CD4-positive, alpha-beta T cell (primary cell): ENCODE measurements at regions not wholly inside any gene's neighbourhood (a gene's known extent, or its start where the extent isn't known, plus 50 kb on each side); places are given as distances from the start of the nearest gene placed in this dataset.

ENCODE experiments used
- ATAC-seq: fragments of 200-7000 bp; cut with Tn5 transposase; one replicate; pipeline ENCODE4 v1.10.0; 2022; ENCODE audit warnings: mild to moderate bottlenecking; ENCODE audit not compliant: poor library complexity
- CTCF ChIA-PET: fragments of 350-600 bp; sonication (Branson Sonifier 250); formaldehyde crosslinking; loops from one replicate; lab custom pipeline; 2021; ENCODE audit warnings: antibody characterized with exemption, inconsistent platforms; lab: Charles Lee
- POLR2A ChIA-PET: fragments of 350-600 bp; sonication (Branson Sonifier 250); formaldehyde crosslinking; loops from one replicate; lab custom pipeline; 2021; ENCODE audit warnings: antibody characterized with exemption, inconsistent platforms; lab: Charles Lee
- DNase-seq, 14 experiments: peaks; one replicate each; pipeline ENCODE4 v3.0.0-alpha.2; 2013 to 2020; ENCODE audit warnings: mixed read lengths in 2 of 14
- H3K27ac ChIP-seq, 2 donors: one replicate each; pipeline versions ENCODE4 v1.5.1 to v1.7.0; 2013; ENCODE audit warnings: low read length in 2 of 2, low read depth in 1 of 2, mild to moderate bottlenecking in 1 of 2
- H3K27me3 ChIP-seq, 2 experiments: 1 replicate in 1 of 2; 2 replicates in 1 of 2; pipeline versions ENCODE4 v1.6.1 to v1.7.0; 2013; ENCODE audit warnings: low read length in 2 of 2, control low read depth in 1 of 2, mild to moderate bottlenecking in 1 of 2, moderate library complexity in 1 of 2; ENCODE audit not compliant: insufficient read depth in 2 of 2, control insufficient read depth in 1 of 2
- H3K36me3 ChIP-seq: one replicate; pipeline ENCODE4 v1.6.1; 2013; ENCODE audit warnings: low read length, control low read depth; ENCODE audit not compliant: insufficient read depth
- H3K4me1 ChIP-seq: one replicate; pipeline ENCODE4 v1.6.1; 2013; ENCODE audit warnings: low read length, control low read depth; ENCODE audit not compliant: insufficient read depth
- H3K4me3 ChIP-seq: one replicate; pipeline ENCODE4 v1.5.1; 2013; ENCODE audit warnings: mild to moderate bottlenecking, low read length, moderate library complexity
- H3K9me3 ChIP-seq, 2 experiments: 1 replicate in 1 of 2; 2 replicates in 1 of 2; pipeline versions ENCODE4 v1.6.1 to v1.7.0; 2013; ENCODE audit warnings: low read length in 2 of 2, mild to moderate bottlenecking in 2 of 2, control low read depth in 1 of 2, moderate library complexity in 1 of 2; ENCODE audit not compliant: control insufficient read depth in 1 of 2, insufficient read depth in 1 of 2
- H3K27ac Mint-ChIP-seq: one replicate; pipeline ENCODE4 v1.8.0; 2020; ENCODE audit warnings: mixed read lengths
- H3K27me3 Mint-ChIP-seq: one replicate; pipeline ENCODE4 v1.8.0; 2021; ENCODE audit warnings: mixed read lengths
- H3K36me3 Mint-ChIP-seq: one replicate; pipeline ENCODE4 v1.8.0; 2021; ENCODE audit warnings: low read depth, mixed read lengths
- H3K4me1 Mint-ChIP-seq: one replicate; pipeline ENCODE4 v1.8.0; 2021; ENCODE audit warnings: low read depth, mixed read lengths
- H3K4me3 Mint-ChIP-seq: one replicate; pipeline ENCODE4 v1.8.0; 2020; ENCODE audit warnings: mild to moderate bottlenecking, mixed read lengths
- H3K9me3 Mint-ChIP-seq: one replicate; pipeline ENCODE4 v1.8.0; 2020; ENCODE audit warnings: mixed read lengths
- intact Hi-C, 2 experiments: fragments of 100-400 bp; cut with DNase I in 1 of 2; cut with micrococcal nuclease in 1 of 2; formaldehyde crosslinking; loops; one replicate each; pipeline versions ENCODE4 v1.15.1 to v1.9.0; 2023 to 2025; cut with DNase I, micrococcal nuclease
- TF ChIP-seq, protein P1 (sequence below): fragments of 200-600 bp; IDR thresholded peaks from one replicate; pipeline ENCODE4 v1.8.0; 2022; ENCODE audit warnings: antibody characterized with exemption, mild to moderate bottlenecking

DNA sequence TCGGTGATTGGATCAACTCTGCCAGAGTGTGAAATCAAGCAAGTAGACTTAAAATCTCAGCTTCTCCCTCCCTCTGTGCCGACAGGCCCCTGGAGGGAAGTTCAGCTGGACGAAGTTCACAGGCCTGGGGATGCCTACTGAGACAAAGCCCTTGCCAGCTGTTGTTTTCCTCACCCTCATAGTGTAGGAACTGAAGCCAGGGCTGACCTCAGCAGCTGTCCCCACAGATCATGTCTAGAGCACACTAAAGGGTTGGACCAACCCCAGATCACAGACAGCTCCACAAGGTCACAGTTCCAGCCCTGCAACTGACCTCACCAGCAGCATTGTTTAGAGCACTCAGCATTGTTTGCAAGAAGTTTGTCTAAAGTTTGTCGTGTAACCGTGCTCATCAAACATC lies 261.9 kb upstream of the ECI2 start:
- ChIA-PET POLR2A (no interaction called here), CTCF (no interaction called here)
- Mint-ChIP-seq H3K9me3 (no peaks in the 10 kb centered on the region), H3K27me3 (peaks cover 18% of the 10 kb centered on the region), H3K4me1 (no peaks in the 10 kb centered on the region), H3K36me3 (no peaks in the 10 kb centered on the region), H3K27ac (no peak overlapping the region), H3K4me3 (no peak overlapping the region)
- Histone ChIP-seq H3K4me1 (no peaks in the 10 kb centered on the region), H3K27ac (no peak overlapping the region), H3K27me3 (no peaks in the 10 kb centered on the region), H3K9me3 (no peaks in the 10 kb centered on the region), H3K36me3 (no peaks in the 10 kb centered on the region), H3K4me3 (no peak overlapping the region)
- DNase-seq (no peak), ATAC-seq (no peak)
- TF ChIP-seq, protein P1, sequence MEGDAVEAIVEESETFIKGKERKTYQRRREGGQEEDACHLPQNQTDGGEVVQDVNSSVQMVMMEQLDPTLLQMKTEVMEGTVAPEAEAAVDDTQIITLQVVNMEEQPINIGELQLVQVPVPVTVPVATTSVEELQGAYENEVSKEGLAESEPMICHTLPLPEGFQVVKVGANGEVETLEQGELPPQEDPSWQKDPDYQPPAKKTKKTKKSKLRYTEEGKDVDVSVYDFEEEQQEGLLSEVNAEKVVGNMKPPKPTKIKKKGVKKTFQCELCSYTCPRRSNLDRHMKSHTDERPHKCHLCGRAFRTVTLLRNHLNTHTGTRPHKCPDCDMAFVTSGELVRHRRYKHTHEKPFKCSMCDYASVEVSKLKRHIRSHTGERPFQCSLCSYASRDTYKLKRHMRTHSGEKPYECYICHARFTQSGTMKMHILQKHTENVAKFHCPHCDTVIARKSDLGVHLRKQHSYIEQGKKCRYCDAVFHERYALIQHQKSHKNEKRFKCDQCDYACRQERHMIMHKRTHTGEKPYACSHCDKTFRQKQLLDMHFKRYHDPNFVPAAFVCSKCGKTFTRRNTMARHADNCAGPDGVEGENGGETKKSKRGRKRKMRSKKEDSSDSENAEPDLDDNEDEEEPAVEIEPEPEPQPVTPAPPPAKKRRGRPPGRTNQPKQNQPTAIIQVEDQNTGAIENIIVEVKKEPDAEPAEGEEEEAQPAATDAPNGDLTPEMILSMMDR, result no peak
- intact Hi-C loops, result no loop called here

DNA sequence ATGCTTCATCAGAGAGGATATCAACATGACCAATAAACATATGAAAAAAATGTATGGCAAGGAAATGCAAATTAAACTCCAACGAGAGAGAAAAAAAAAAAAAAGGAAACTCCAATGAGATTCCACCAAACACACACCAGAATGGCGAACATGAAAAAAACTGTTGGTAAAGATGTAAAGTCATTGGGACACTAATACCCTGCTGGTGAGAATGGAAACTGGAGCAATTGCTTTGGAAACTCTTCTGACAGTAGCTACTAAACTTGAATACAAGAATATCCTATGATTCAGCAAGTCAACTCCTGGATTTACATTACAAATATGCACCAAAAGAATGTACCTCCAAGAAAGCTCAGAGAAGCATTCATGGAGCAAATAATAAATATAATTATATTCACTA lies 260.7 kb upstream of the ECI2 start:
- Mint-ChIP-seq H3K27ac (no peak overlapping the region), H3K27me3 (peaks cover 16% of the 10 kb centered on the region), H3K4me1 (no peaks in the 10 kb centered on the region), H3K36me3 (no peaks in the 10 kb centered on the region), H3K9me3 (no peaks in the 10 kb centered on the region), H3K4me3 (no peak overlapping the region)
- CTCF ChIA-PET, result no interaction called here
- DNase-seq (no peak), ATAC-seq (no peak)
- Histone ChIP-seq H3K4me1 (no peaks in the 10 kb centered on the region), H3K27ac (no peak overlapping the region), H3K27me3 (no peaks in the 10 kb centered on the region), H3K4me3 (no peak overlapping the region), H3K9me3 (no peaks in the 10 kb centered on the region), H3K36me3 (no peaks in the 10 kb centered on the region)
- intact Hi-C loops, result no loop called here
- TF ChIP-seq, protein P1, result no peak
- POLR2A ChIA-PET, result no interaction called here

DNA sequence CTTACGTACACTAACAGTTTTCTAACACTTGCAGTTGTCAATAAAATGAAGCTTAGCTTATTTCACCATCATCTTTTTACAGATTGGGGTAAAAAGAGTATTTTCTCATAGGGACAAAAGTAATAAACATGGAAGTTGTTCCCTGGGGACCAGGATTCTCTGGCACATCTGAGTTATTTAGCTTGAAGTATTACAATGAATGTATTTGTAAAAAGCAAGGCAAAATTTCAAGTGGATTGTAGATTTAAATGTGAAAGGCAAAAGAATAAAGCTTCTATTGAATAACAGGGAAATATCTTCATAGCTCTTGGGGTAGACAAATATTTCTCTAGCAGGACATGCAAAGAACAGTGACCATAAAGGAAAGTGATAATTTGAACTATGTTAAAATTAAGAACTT lies 260.0 kb upstream of the ECI2 start:
- Mint-ChIP-seq H3K4me3 (no peak overlapping the region), H3K36me3 (no peaks in the 10 kb centered on the region), H3K4me1 (no peaks in the 10 kb centered on the region), H3K27me3 (peaks cover 16% of the 10 kb centered on the region), H3K27ac (no peak overlapping the region), H3K9me3 (no peaks in the 10 kb centered on the region)
- H3K4me1 ChIP-seq, result no peaks in the 10 kb centered on the region
- no peaks in the 10 kb centered on the region for H3K27me3 ChIP-seq
- no peak for ATAC-seq
- intact Hi-C loops, result no loop called here
- ChIA-PET CTCF (no interaction called here), POLR2A (no interaction called here)
- no peak overlapping the region for H3K4me3 ChIP-seq
- H3K36me3 ChIP-seq, result no peaks in the 10 kb centered on the region
- TF ChIP-seq, protein P1, result no peak
- H3K27ac ChIP-seq, result no peak overlapping the region
- no peak for DNase-seq
- H3K9me3 ChIP-seq, result no peaks in the 10 kb centered on the region
